HFFc6 (cell line): ENCODE measurements at regions not wholly inside any gene's neighbourhood (a gene's known extent, or its start where the extent isn't known, plus 50 kb on each side); places are given as distances from the start of the nearest gene placed in this dataset.

ENCODE experiments used
- DNase-seq: peaks from one replicate; pipeline ENCODE4 v3.0.0-alpha.2; 2018
- H3K27ac Mint-ChIP-seq: 2 replicates; pipeline ENCODE4 v1.8.0; 2020; ENCODE audit warnings: mild to moderate bottlenecking, mixed read lengths
- H3K27me3 Mint-ChIP-seq: 2 replicates; pipeline ENCODE4 v1.8.0; 2021; ENCODE audit warnings: mild to moderate bottlenecking, moderate library complexity, mixed read lengths; ENCODE audit not compliant: insufficient read depth
- H3K36me3 Mint-ChIP-seq: 2 replicates; pipeline ENCODE4 v1.8.0; 2021; ENCODE audit warnings: low read depth, mixed read lengths
- H3K4me1 Mint-ChIP-seq: 2 replicates; pipeline ENCODE4 v1.8.0; 2020; ENCODE audit warnings: low read depth, mixed read lengths
- H3K4me3 Mint-ChIP-seq: 2 replicates; pipeline ENCODE4 v1.8.0; 2020; ENCODE audit warnings: mild to moderate bottlenecking, moderate library complexity, mixed read lengths
- H3K9me3 Mint-ChIP-seq: 2 replicates; pipeline ENCODE4 v1.8.0; 2020; ENCODE audit warnings: mild to moderate bottlenecking, mixed read lengths
- CTCF ChIP-seq: fragments of 200-600 bp; sonication (generic); IDR thresholded peaks from 2 replicates; pipeline ENCODE4 v1.5.0; 2021; ENCODE audit warnings: antibody characterized with exemption, mild to moderate bottlenecking

- Mint-ChIP-seq H3K4me3 (no peak overlapping the region), H3K27ac (no peak overlapping the region), H3K9me3 (no peaks in the 10 kb centered on the region), H3K4me1 (peaks cover 12% of the 10 kb centered on the region), H3K36me3 (peaks cover 3% of the 10 kb centered on the region; the same call in 1 of the 2 replicates), H3K27me3 (no peaks in the 10 kb centered on the region; the same call in 1 of the 2 replicates)
- no peak for DNase-seq
- TF ChIP-seq CTCF: no peak
These were observed 181.1 kb downstream of the IRS1 start for GRCh38 chr2:226618544-226618874.

GRCh38 chr2:226615891-226616290 is 183.7 kb downstream of the IRS1 start:
- H3K36me3 Mint-ChIP-seq: peaks cover 3% of the 10 kb centered on the region; the same call in 1 of the 2 replicates
- no peak overlapping the region for H3K27ac Mint-ChIP-seq
- H3K9me3 Mint-ChIP-seq: no peaks in the 10 kb centered on the region
- H3K4me3 Mint-ChIP-seq: no peak overlapping the region
- no peaks in the 10 kb centered on the region; the same call in 1 of the 2 replicates for H3K27me3 Mint-ChIP-seq
- no peak for TF ChIP-seq CTCF
- no peak for DNase-seq
- H3K4me1 Mint-ChIP-seq: peaks cover 34% of the 10 kb centered on the region

GRCh38 chr2:226611944-226612318 is 187.7 kb downstream of the IRS1 start:
- H3K4me3 Mint-ChIP-seq: peak overlapping the region; percentile 33
- peaks cover 45% of the 10 kb centered on the region for H3K4me1 Mint-ChIP-seq
- peaks cover 8% of the 10 kb centered on the region for H3K36me3 Mint-ChIP-seq

GRCh38 chr2:226611196-226611943 is 188.2 kb downstream of the IRS1 start:
- peaks cover 45% of the 10 kb centered on the region for H3K4me1 Mint-ChIP-seq
- DNase-seq: no peak
- H3K9me3 Mint-ChIP-seq: no peaks in the 10 kb centered on the region
- no peaks in the 10 kb centered on the region for H3K27me3 Mint-ChIP-seq
- no peak for TF ChIP-seq CTCF
- peaks cover 8% of the 10 kb centered on the region for H3K36me3 Mint-ChIP-seq
- H3K4me3 Mint-ChIP-seq: peak overlapping the region; percentile 22; the same call in 1 of the 2 replicates
- peak overlapping the region; percentile 71 for H3K27ac Mint-ChIP-seq

More at GRCh38 chr2:226611944-226612318, 187.7 kb downstream of the IRS1 start:
- no peak for TF ChIP-seq CTCF
- H3K27ac Mint-ChIP-seq: peak overlapping the region; percentile 71
- H3K27me3 Mint-ChIP-seq: no peaks in the 10 kb centered on the region; the same call in 1 of the 2 replicates
- H3K9me3 Mint-ChIP-seq: no peaks in the 10 kb centered on the region
- DNase-seq: peak; percentile 57

GRCh38 chr2:226609366-226609765 is 190.3 kb downstream of the IRS1 start:
- no peak overlapping the region for H3K4me3 Mint-ChIP-seq
- H3K9me3 Mint-ChIP-seq: no peaks in the 10 kb centered on the region
- peaks cover 45% of the 10 kb centered on the region for H3K4me1 Mint-ChIP-seq
- H3K27me3 Mint-ChIP-seq: no peaks in the 10 kb centered on the region
- peaks cover 8% of the 10 kb centered on the region for H3K36me3 Mint-ChIP-seq
- H3K27ac Mint-ChIP-seq: no peak overlapping the region
- DNase-seq: peak; percentile 60
- TF ChIP-seq CTCF: no peak
